Spleen (tissue), 11 donors: ENCODE measurements at regions not wholly inside any gene's neighbourhood (a gene's known extent, or its start where the extent isn't known, plus 50 kb on each side); places are given as distances from the start of the nearest gene placed in this dataset.

ENCODE experiments used
- DNase-seq: peaks from one replicate; pipeline ENCODE4 v3.0.0-alpha.2; 2020
- H3K27ac ChIP-seq, 8 donors: fragments of 200-600 bp; sonication (generic) in 7 of 8; 1 replicate in 4 of 8; 2 replicates in 4 of 8; pipeline versions ENCODE4 v1.5.0 to v1.8.0; 2016 to 2021; ENCODE audit warnings: inconsistent platforms in 4 of 8, mild to moderate bottlenecking in 4 of 8, moderate library complexity in 1 of 8
- H3K27me3 ChIP-seq, 7 donors: fragments of 200-600 bp; sonication (generic) in 6 of 7; replicated peaks in 1 of 7; 1 replicate in 4 of 7; 2 replicates in 3 of 7; pipeline versions ENCODE4 v1.5.0 to v1.8.0; 2016 to 2021; ENCODE audit warnings: inconsistent platforms in 3 of 7, mild to moderate bottlenecking in 1 of 7
- H3K36me3 ChIP-seq, 6 donors: fragments of 200-600 bp; sonication (generic) in 5 of 6; 1 replicate in 4 of 6; 2 replicates in 2 of 6; pipeline versions ENCODE4 v1.5.0 to v1.8.0; 2016 to 2021; ENCODE audit warnings: inconsistent platforms in 2 of 6
- H3K4me1 ChIP-seq, 6 donors: fragments of 200-600 bp; sonication (generic) in 5 of 6; 1 replicate in 3 of 6; 2 replicates in 3 of 6; pipeline versions ENCODE4 v1.5.0 to v1.8.0; 2016 to 2021; ENCODE audit warnings: inconsistent platforms in 3 of 6
- H3K4me3 ChIP-seq, 8 donors: fragments of 200-600 bp; sonication (generic) in 7 of 8; 1 replicate in 4 of 8; 2 replicates in 4 of 8; pipeline versions ENCODE4 v1.5.0 to v1.8.0; 2016 to 2021; ENCODE audit warnings: inconsistent platforms in 4 of 8, mild to moderate bottlenecking in 4 of 8, moderate library complexity in 2 of 8
- H3K9me3 ChIP-seq, 8 donors: fragments of 200-600 bp; sonication (generic) in 7 of 8; 1 replicate in 4 of 8; 2 replicates in 4 of 8; pipeline versions ENCODE4 v1.5.0 to v1.8.0; 2016 to 2021; ENCODE audit warnings: inconsistent platforms in 4 of 8
- CTCF ChIP-seq, 11 experiments: fragments of 200-600 bp in 7 of 11; fragments of 450-650 bp in 4 of 11; sonication (generic) in 4 of 11; IDR thresholded peaks in 8 of 11; conservative IDR thresholded peaks in 3 of 11; 1 replicate in 7 of 11; 2 replicates in 4 of 11; pipeline versions ENCODE4 v1.4.0 to v1.8.0; 2016 to 2021; ENCODE audit warnings: antibody characterized with exemption in 11 of 11, inconsistent platforms in 4 of 11, mild to moderate bottlenecking in 1 of 11
- POLR2A ChIP-seq, 3 donors: fragments of 450-650 bp; IDR thresholded peaks; one replicate each; pipeline ENCODE4 v1.5.1; 2017; ENCODE audit warnings: antibody characterized with exemption in 3 of 3, mild to moderate bottlenecking in 1 of 3
- POLR2AphosphoS5 ChIP-seq, 3 donors: sonication (generic); formaldehyde crosslinking; IDR thresholded peaks; one replicate each; pipeline ENCODE4 v1.5.1; 2017; ENCODE audit warnings: antibody characterized with exemption in 3 of 3
- WGBS, 5 donors: extraction: QIAGEN DNeasy Blood & Tissue Kit in 3 of 5; methylation state at CpG; one replicate each; pipeline versions ENCODE4 v1.1.5 to v1.1.7; 2013 to 2018; 5-methylcytosine and 5-hydroxymethylcytosine counted together
- intact Hi-C: fragments of 100-400 bp; cut with DNase I; formaldehyde crosslinking; loops from one replicate; pipeline ENCODE4 v1.15.0; 2023; ENCODE audit warnings: low total_unique reads
- donor health status: healthy with polysubstance abuse.
- donor health status: DM: no; HTN: no; CAD: no; lungs with moderate emphysema.
- donor health status: DM: no; HTN: no; CAD: no.
- donor health status: Bipolar disorder and iron deficiency.
- donor health status: healthy.
- donor health status: DM: no; HTN: no; CAD: no.
- donor health status: DM: yes; HTN: yes; CAD: no.

DNA sequence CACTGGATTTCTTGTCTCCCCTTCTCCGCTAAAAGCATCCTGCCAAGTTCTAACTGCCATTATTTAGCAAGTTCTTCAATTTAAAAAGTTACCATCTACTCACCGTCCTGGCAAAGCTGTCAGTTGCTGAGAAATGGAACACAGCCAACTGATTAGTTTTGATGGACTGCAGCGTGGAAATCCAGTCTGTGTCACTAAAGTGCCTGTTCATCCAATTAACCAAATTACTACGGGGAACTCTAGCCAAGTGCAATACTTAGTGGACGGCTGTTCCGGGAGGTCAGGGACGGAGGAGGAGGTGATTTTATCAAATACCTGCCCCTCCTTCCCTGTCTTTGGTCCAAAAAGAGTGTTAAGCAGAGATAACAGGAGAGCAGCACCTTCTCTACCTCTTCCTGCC, 260.7 kb downstream of the MAF start:
- Histone ChIP-seq H3K4me1 (no peaks in the 10 kb centered on the region), H3K4me3 (no peak overlapping the region), H3K27ac (no peak overlapping the region), H3K27me3 (no peaks in the 10 kb centered on the region), H3K9me3 (peaks cover 0 to 5% (median 0%) of the 10 kb centered on the region in 8 donors), H3K36me3 (no peaks in the 10 kb centered on the region)
- no peak for DNase-seq
- no peak for TF ChIP-seq POLR2A (IDR thresholded peaks at IDR 0.05)
- no peak for TF ChIP-seq POLR2AphosphoS5 (IDR thresholded peaks at IDR 0.05)
- no peak for TF ChIP-seq CTCF (IDR thresholded peaks at IDR 0.05 in 8 of 11, conservative IDR thresholded peaks at IDR 0.05 in 3 of 11)
- WGBS, 5 donors: 69 to 76% (median 74%) methylated on average over 7 of the region's 7 CpGs
- intact Hi-C loops: no loop called here

DNA sequence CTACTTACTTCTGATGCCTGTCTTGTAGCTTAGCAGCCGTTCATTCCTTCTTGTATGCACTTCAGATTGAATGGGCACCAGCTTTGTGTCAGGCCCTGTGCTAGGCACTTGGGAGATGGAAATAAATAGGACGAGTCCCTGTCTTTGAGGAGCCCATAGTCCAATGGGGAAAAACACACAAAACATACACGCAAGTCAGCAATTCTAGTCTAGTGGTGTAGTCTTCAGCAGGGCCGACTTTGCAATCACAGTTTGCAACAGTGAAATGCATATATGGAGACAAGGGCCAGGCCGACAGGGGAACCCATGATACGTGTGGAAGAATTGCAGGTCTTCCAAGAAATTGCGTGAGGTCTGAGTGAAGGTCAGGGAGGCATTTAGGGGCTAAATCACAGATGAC, 262.6 kb downstream of the MAF start:
- Histone ChIP-seq H3K27me3 (no peaks in the 10 kb centered on the region), H3K4me1 (no peaks in the 10 kb centered on the region)
- intact Hi-C loops: no loop called here

DNA sequence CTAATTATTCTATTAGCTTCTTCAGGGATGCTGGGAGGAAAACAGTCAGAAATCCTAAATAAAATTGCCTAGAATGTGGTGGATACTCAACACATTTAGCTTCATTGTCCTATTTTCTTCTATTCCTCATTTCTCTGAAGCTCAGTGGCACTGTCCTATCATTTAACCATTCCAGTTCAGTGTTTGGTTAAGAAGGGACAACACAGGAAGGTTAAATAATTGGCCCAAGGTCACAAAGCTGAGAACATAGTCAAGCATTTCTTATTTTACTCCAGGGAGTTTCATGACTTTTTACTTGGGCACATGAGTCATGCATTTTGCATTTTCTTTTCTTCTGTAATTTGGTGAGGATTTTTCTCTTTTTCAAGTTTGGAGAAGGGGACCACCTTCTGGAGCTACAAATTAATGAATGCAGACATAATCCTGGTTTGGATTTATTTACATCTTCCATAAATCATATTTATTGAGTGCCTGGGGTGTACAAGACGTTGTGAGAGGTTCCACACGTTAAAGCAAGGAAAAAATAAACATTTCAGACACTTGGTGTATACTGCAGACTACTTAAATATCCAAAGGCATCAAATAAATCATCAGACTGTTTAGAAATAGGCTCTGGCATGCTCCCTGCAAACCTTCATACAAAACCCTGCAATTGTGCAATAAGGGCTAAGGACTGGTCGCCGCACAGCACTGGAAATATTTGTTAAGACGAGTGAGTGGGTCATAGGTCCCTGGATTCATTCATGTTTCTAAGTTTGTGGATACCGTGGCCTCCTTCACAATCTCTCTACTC, 263.9 kb downstream of the MAF start:
- 73 to 85% (median 77%) methylated on average over 6 of the region's 6 CpGs for WGBS, 5 donors
- H3K9me3 ChIP-seq: peaks cover 0 to 5% (median 0%) of the 10 kb centered on the region in 8 donors
- H3K4me1 ChIP-seq: no peaks in the 10 kb centered on the region
- no peak for TF ChIP-seq POLR2AphosphoS5 (IDR thresholded peaks at IDR 0.05)
- TF ChIP-seq CTCF (IDR thresholded peaks at IDR 0.05 in 8 of 11, conservative IDR thresholded peaks at IDR 0.05 in 3 of 11): no peak
- no peak for TF ChIP-seq POLR2A (IDR thresholded peaks at IDR 0.05)
- H3K4me3 ChIP-seq: no peak overlapping the region
- H3K36me3 ChIP-seq: no peaks in the 10 kb centered on the region
- intact Hi-C loops: no loop called here
- no peak overlapping the region for H3K27ac ChIP-seq
- peaks cover 0 to 4% (median 0%) of the 10 kb centered on the region in 7 donors for H3K27me3 ChIP-seq
- no peak for DNase-seq

More for the DNA sequence above, 262.6 kb downstream of the MAF start:
- WGBS, 5 donors: 88 to 95% (median 91%) methylated on average over 7 of the region's 7 CpGs
- Histone ChIP-seq H3K36me3 (no peaks in the 10 kb centered on the region), H3K9me3 (peaks cover 0 to 5% (median 0%) of the 10 kb centered on the region in 8 donors), H3K4me3 (no peak overlapping the region), H3K27ac (no peak overlapping the region)
- DNase-seq: no peak
- TF ChIP-seq POLR2AphosphoS5 (IDR thresholded peaks at IDR 0.05) (no peak), POLR2A (IDR thresholded peaks at IDR 0.05) (no peak), CTCF (IDR thresholded peaks at IDR 0.05 in 8 of 11, conservative IDR thresholded peaks at IDR 0.05 in 3 of 11) (no peak)

DNA sequence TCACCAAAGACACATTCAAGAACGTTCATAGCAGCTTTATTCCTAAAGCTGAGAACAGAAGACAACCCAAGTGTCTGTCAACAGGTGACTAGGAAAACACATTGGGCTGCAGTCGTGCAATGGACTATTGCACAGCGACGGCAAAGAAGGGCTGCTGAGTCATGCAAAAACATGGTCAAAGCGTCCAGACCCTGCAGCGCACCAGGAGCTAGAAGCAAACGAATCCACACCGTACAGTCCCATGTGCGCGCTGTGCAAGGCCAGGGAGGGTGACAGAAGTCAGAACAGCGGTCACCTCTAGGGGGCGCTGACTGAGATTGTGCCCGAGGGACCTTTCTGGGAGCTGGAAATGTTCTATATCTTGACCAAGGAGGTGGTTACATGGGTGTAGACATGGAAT, 266.4 kb downstream of the MAF start:
- Histone ChIP-seq H3K36me3 (no peaks in the 10 kb centered on the region), H3K27me3 (peaks cover 0 to 4% (median 0%) of the 10 kb centered on the region in 7 donors), H3K4me3 (no peak overlapping the region), H3K9me3 (peaks cover 0 to 1% (median 0%) of the 10 kb centered on the region in 8 donors), H3K4me1 (peaks cover 0 to 4% (median 0%) of the 10 kb centered on the region in 6 donors), H3K27ac (no peak overlapping the region)
- no peak for DNase-seq
- WGBS, 5 donors: 76 to 90% (median 81%) methylated on average over 13 of the region's 13 CpGs
- TF ChIP-seq POLR2AphosphoS5 (IDR thresholded peaks at IDR 0.05) (no peak), CTCF (IDR thresholded peaks at IDR 0.05 in 8 of 11, conservative IDR thresholded peaks at IDR 0.05 in 3 of 11) (peak in 6 of 11 experiments; percentile 8 to 38 (median 22))
- intact Hi-C loops: no loop called here
